ENCODE measurements at regions not wholly inside any gene's neighbourhood (a gene's known extent, or its start where the extent isn't known, plus 50 kb on each side); places are given as distances from the start of the nearest gene placed in this dataset.
"Not testable (repeated sequence)": the region's sequence is repeated elsewhere in the genome, so short reads cannot be mapped to it uniquely, and the experiment has no call there.

DNA sequence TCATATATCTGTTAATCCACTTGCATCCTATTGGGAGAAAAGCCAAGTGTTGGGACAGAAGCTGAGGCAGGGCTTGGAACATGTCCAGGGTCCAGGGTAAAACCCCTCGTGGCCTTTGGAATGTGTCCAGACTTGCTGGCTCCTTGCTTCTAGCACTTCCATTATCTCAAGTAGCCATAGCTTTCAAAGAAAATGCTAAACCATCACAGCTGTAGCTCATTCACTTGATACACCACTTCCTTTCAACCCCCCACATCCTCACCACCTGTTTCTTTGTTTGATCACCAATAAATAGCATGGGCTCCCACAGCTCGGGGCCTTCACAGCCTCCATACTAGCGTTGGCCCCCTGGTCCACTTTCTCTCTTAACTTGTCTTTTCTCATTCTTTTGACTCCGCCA, 1101.9 kb downstream of the OTOL1 start:
- TF ChIP-seq, protein P1, sequence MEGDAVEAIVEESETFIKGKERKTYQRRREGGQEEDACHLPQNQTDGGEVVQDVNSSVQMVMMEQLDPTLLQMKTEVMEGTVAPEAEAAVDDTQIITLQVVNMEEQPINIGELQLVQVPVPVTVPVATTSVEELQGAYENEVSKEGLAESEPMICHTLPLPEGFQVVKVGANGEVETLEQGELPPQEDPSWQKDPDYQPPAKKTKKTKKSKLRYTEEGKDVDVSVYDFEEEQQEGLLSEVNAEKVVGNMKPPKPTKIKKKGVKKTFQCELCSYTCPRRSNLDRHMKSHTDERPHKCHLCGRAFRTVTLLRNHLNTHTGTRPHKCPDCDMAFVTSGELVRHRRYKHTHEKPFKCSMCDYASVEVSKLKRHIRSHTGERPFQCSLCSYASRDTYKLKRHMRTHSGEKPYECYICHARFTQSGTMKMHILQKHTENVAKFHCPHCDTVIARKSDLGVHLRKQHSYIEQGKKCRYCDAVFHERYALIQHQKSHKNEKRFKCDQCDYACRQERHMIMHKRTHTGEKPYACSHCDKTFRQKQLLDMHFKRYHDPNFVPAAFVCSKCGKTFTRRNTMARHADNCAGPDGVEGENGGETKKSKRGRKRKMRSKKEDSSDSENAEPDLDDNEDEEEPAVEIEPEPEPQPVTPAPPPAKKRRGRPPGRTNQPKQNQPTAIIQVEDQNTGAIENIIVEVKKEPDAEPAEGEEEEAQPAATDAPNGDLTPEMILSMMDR (conservative IDR thresholded peaks at IDR 0.05; ENCODE audit: low read length): not testable (repeated sequence)
- not testable (repeated sequence) for TF ChIP-seq EZH2phosphoT487 (IDR thresholded peaks at IDR 0.05; ENCODE audit: borderline replicate concordance, low read depth, low read length)

Data from OCI-LY7 (cell line).